ACHN (cell line): ENCODE measurements at regions not wholly inside any gene's neighbourhood (a gene's known extent, or its start where the extent isn't known, plus 50 kb on each side); places are given as distances from the start of the nearest gene placed in this dataset.
"Not testable (repeated sequence)": the region's sequence is repeated elsewhere in the genome, so short reads cannot be mapped to it uniquely, and the experiment has no call there.

ENCODE experiments used
- DNase-seq: peaks from one replicate; pipeline ENCODE4 v3.0.0-alpha.2; 2015
- in situ Hi-C: cut with HindIII; loops from 2 replicates; pipeline ENCODE4 v1.10.0; 2017; ENCODE audit warnings: low sequenced_read_pairs, low pct_ligation_motif_present, low pct_unique_long_range_greater_than_20kb

- in situ Hi-C loops: no loop called here
- DNase-seq: no peak
These were observed 190.1 kb downstream of the GOLGA6L6 start for GRCh38 chr15:20351448-20351971.

GRCh38 chr15:20349774-20350498 lies 191.7 kb downstream of the GOLGA6L6 start:
- in situ Hi-C loops: no loop called here
- DNase-seq: no peak

GRCh38 chr15:20348900-20349773 lies 192.5 kb downstream of the GOLGA6L6 start:
- DNase-seq: no peak
- in situ Hi-C loops: no loop called here

GRCh38 chr15:20348291-20348899 lies 193.2 kb downstream of the GOLGA6L6 start:
- in situ Hi-C loops: no loop called here
- DNase-seq: no peak

- in situ Hi-C loops: no loop called here
- DNase-seq: no peak
These were observed 195.4 kb downstream of the GOLGA6L6 start for GRCh38 chr15:20346082-20346805.

- no peak for DNase-seq
- in situ Hi-C loops: no loop called here
These were observed 196.1 kb downstream of the GOLGA6L6 start for GRCh38 chr15:20345401-20345958.

GRCh38 chr15:20344601-20345400 lies 196.8 kb downstream of the GOLGA6L6 start:
- in situ Hi-C loops: no loop called here
- no peak for DNase-seq

- in situ Hi-C loops: not testable (repeated sequence)
These were observed 198.0 kb downstream of the GOLGA6L6 start for GRCh38 chr15:20343395-20344211.

GRCh38 chr15:20342601-20343394 lies 198.8 kb downstream of the GOLGA6L6 start:
- in situ Hi-C loops: not testable (repeated sequence)

More at GRCh38 chr15:20343395-20344211, 198.0 kb downstream of the GOLGA6L6 start:
- not testable (repeated sequence) for DNase-seq

GRCh38 chr15:20341901-20342600 lies 199.5 kb downstream of the GOLGA6L6 start:
- in situ Hi-C loops: no loop called here
- no peak for DNase-seq

More at GRCh38 chr15:20342601-20343394, 198.8 kb downstream of the GOLGA6L6 start:
- DNase-seq: not testable (repeated sequence)

- in situ Hi-C loops: no loop called here
These were observed 200.5 kb downstream of the GOLGA6L6 start for GRCh38 chr15:20340931-20341661.

GRCh38 chr15:20340331-20340811 lies 201.2 kb downstream of the GOLGA6L6 start:
- in situ Hi-C loops: no loop called here
- no peak for DNase-seq

More at GRCh38 chr15:20340931-20341661, 200.5 kb downstream of the GOLGA6L6 start:
- DNase-seq: no peak

GRCh38 chr15:20339086-20339791 lies 202.4 kb downstream of the GOLGA6L6 start:
- in situ Hi-C loops, DNase-seq: not testable (repeated sequence)

GRCh38 chr15:20338671-20339070 lies 202.9 kb downstream of the GOLGA6L6 start:
- in situ Hi-C loops, DNase-seq: not testable (repeated sequence)
